Transverse colon (tissue), 3 donors: ENCODE measurements at regions not wholly inside any gene's neighbourhood (a gene's known extent, or its start where the extent isn't known, plus 50 kb on each side); places are given as distances from the start of the nearest gene placed in this dataset.

Experiments
- CTCF ChIP-seq, 5 experiments: fragments of 200-600 bp in 3 of 5; fragments of 450-650 bp in 2 of 5; sonication (generic) in 3 of 5; IDR thresholded peaks; 1 replicate in 2 of 5; 2 replicates in 3 of 5; pipeline ENCODE4 v1.5.1; 2016 to 2017; ENCODE audit warnings: antibody characterized with exemption in 5 of 5, inconsistent platforms in 3 of 5, mild to moderate bottlenecking in 2 of 5, moderate library complexity in 1 of 5
- EP300 ChIP-seq: sonication (generic); formaldehyde crosslinking; IDR thresholded peaks from one replicate; pipeline ENCODE4 v1.6.1; 2017; ENCODE audit warnings: antibody characterized with exemption, low read depth

GRCh38 chr12:60262378-60262777, 666.5 kb downstream of the SLC16A7 start:
- no peak for TF ChIP-seq EP300
- TF ChIP-seq CTCF (IDR thresholded peaks at IDR 0.05) = no peak
